ENCODE measurements at regions not wholly inside any gene's neighbourhood (a gene's known extent, or its start where the extent isn't known, plus 50 kb on each side); places are given as distances from the start of the nearest gene placed in this dataset.

DNA sequence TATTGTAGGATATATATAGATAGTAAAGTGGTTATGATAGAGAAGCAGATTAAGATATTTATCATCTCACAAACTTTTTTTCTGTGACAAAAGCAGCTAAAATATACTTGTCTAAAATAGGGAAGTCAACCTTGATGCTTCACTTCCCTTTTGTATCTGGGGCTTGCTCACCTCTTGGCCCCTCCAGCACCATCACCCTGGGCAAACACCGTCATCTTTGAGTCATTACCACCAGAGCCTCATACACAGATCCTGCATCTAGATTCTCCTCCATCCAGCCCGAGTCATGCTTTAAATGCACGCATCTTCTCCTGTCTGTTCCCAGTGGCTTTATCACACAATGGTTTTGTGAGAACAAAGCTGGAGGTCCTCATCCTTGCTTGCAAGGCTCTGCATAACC, 1062.7 kb upstream of the EEF2KMT start:
- no peak overlapping the region for H3K4me2 ChIP-seq (ENCODE audit: low read length)
- H2AFZ ChIP-seq (ENCODE audit: low read length), result no peak overlapping the region
- no peaks in the 10 kb centered on the region for H3K36me3 ChIP-seq (ENCODE audit: insufficient read depth, low read length)
- no TSS peak for BruUV-seq (replicated peaks)
- H3K4me1 ChIP-seq (ENCODE audit: insufficient read depth, low read length, poor library complexity, severe bottlenecking), result no peaks in the 10 kb centered on the region
- no peak for DNase-seq (ENCODE audit: low spot score)
- H4K20me1 ChIP-seq (ENCODE audit: insufficient read depth, low read length), result no peaks in the 10 kb centered on the region
- no peaks in the 10 kb centered on the region for H3K79me2 ChIP-seq (ENCODE audit: insufficient read depth, low read depth, low read length)
- ChIA-PET POLR2A (no interaction called here), CTCF (ENCODE audit: unreplicated experiment) (no interaction called here)
- H3K4me3 ChIP-seq (ENCODE audit: low read depth, low read length, poor library complexity, severe bottlenecking), result no peak overlapping the region
- no peaks in the 10 kb centered on the region for H3K9me3 ChIP-seq (ENCODE audit: low read length)
- TF ChIP-seq CTCF (conservative IDR thresholded peaks at IDR 0.05; ENCODE audit: low read length), result no peak
- no peak for TF ChIP-seq EZH2phosphoT487 (IDR thresholded peaks at IDR 0.05; ENCODE audit: borderline replicate concordance, low read depth, low read length)
- H3K27ac ChIP-seq (ENCODE audit: low read depth, low read length, poor library complexity, severe bottlenecking), result no peak overlapping the region
- no peaks in the 10 kb centered on the region for H3K9me2 ChIP-seq (ENCODE audit: insufficient read depth, low read length)
- intact Hi-C loops (cut with micrococcal nuclease; ENCODE audit: unreplicated experiment), result no loop called here

- ChIA-PET POLR2A (interaction anchor here (0.6 kb wide), 2 partner anchors 19 to 73 kb away, joined by 3 read pairs; no protein-coding TSS in a partner anchor), CTCF (ENCODE audit: unreplicated experiment) (no interaction called here)
- Histone ChIP-seq H3K79me2 (ENCODE audit: insufficient read depth, low read depth, low read length) (no peaks in the 10 kb centered on the region), H3K36me3 (ENCODE audit: insufficient read depth, low read length) (no peaks in the 10 kb centered on the region), H3K9me2 (ENCODE audit: insufficient read depth, low read length) (no peaks in the 10 kb centered on the region), H3K9me3 (ENCODE audit: low read length) (no peaks in the 10 kb centered on the region), H3K27ac (ENCODE audit: low read depth, low read length, poor library complexity, severe bottlenecking) (no peak overlapping the region), H2AFZ (ENCODE audit: low read length) (no peak overlapping the region), H4K20me1 (ENCODE audit: insufficient read depth, low read length) (no peaks in the 10 kb centered on the region), H3K4me1 (ENCODE audit: insufficient read depth, low read length, poor library complexity, severe bottlenecking) (no peaks in the 10 kb centered on the region), H3K4me3 (ENCODE audit: low read depth, low read length, poor library complexity, severe bottlenecking) (no peak overlapping the region), H3K4me2 (ENCODE audit: low read length) (no peak overlapping the region)
- intact Hi-C loops (cut with micrococcal nuclease; ENCODE audit: unreplicated experiment), result no loop called here
- TF ChIP-seq CTCF (conservative IDR thresholded peaks at IDR 0.05; ENCODE audit: low read length) (no peak), EZH2phosphoT487 (IDR thresholded peaks at IDR 0.05; ENCODE audit: borderline replicate concordance, low read depth, low read length) (no peak)
- no TSS peak for BruUV-seq (replicated peaks)
- DNase-seq (ENCODE audit: low spot score), result no peak
Observed at GRCh38 chr16:6157806-6158205, 1060.2 kb upstream of the EEF2KMT start.

DNA sequence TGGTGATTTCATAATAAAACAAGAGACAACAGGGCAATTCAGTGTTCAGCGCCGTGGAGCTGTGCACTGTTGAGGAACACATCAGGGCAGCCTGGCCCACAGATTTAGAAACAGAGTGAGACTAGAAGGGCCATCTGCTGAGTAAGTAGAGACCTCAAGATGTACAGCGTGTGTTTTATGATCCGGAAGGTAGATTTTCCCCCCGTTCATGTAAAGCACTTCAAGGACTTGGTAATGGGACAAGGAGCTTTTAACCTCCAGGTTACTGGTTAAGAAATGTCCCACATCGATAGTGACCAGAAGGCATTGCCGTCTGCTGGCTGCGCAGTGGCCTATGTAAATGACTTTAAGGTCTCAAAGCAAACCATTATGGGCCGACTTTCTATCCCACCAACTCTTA, 1057.7 kb upstream of the EEF2KMT start:
- Histone ChIP-seq H3K4me3 (ENCODE audit: low read depth, low read length, poor library complexity, severe bottlenecking) (no peak overlapping the region), H3K9me3 (ENCODE audit: low read length) (no peaks in the 10 kb centered on the region), H3K79me2 (ENCODE audit: insufficient read depth, low read depth, low read length) (no peaks in the 10 kb centered on the region), H3K4me1 (ENCODE audit: insufficient read depth, low read length, poor library complexity, severe bottlenecking) (no peaks in the 10 kb centered on the region), H2AFZ (ENCODE audit: low read length) (no peak overlapping the region), H3K9me2 (ENCODE audit: insufficient read depth, low read length) (no peaks in the 10 kb centered on the region), H3K4me2 (ENCODE audit: low read length) (no peak overlapping the region), H3K27ac (ENCODE audit: low read depth, low read length, poor library complexity, severe bottlenecking) (no peak overlapping the region), H4K20me1 (ENCODE audit: insufficient read depth, low read length) (no peaks in the 10 kb centered on the region), H3K36me3 (ENCODE audit: insufficient read depth, low read length) (no peaks in the 10 kb centered on the region)
- ChIA-PET CTCF (ENCODE audit: unreplicated experiment) (no interaction called here), POLR2A (no interaction called here)
- no peak for DNase-seq (ENCODE audit: low spot score)
- no TSS peak for BruUV-seq (replicated peaks)
- intact Hi-C loops (cut with micrococcal nuclease; ENCODE audit: unreplicated experiment), result no loop called here
- TF ChIP-seq CTCF (conservative IDR thresholded peaks at IDR 0.05; ENCODE audit: low read length) (no peak), EZH2phosphoT487 (IDR thresholded peaks at IDR 0.05; ENCODE audit: borderline replicate concordance, low read depth, low read length) (no peak)
